ENCODE measurements at regions not wholly inside any gene's neighbourhood (a gene's known extent, or its start where the extent isn't known, plus 50 kb on each side); places are given as distances from the start of the nearest gene placed in this dataset.
"Not testable (repeated sequence)": the region's sequence is repeated elsewhere in the genome, so short reads cannot be mapped to it uniquely, and the experiment has no call there.

GRCh38 chr13:62367971-62368370, 952.3 kb upstream of the PCDH20 start:
- not testable (repeated sequence) for TF ChIP-seq CTCF (IDR thresholded peaks at IDR 0.05; ENCODE audit: low read length); EZH2phosphoT487 (IDR thresholded peaks at IDR 0.05; ENCODE audit: low read length); EZH2 (optimal IDR thresholded peaks at IDR 0.05; ENCODE audit: low read depth, low read length)

Data from MM.1S (cell line).